OCI-LY1 (cell line): ENCODE measurements at regions not wholly inside any gene's neighbourhood (a gene's known extent, or its start where the extent isn't known, plus 50 kb on each side); places are given as distances from the start of the nearest gene placed in this dataset.

ENCODE experiments used
- EZH2 ChIP-seq: fragments of 200-600 bp; sonication (generic), shearing (Covaris generic); IDR thresholded peaks from 2 replicates; pipeline ENCODE4 v1.8.0; 2017; ENCODE audit warnings: borderline replicate concordance, mixed run types, mild to moderate bottlenecking, antibody characterized with exemption, low read length, moderate library complexity, mixed read lengths
- TF ChIP-seq, protein P1 (sequence below): fragments of 200-600 bp; sonication (generic), shearing (Covaris generic); IDR thresholded peaks from 2 replicates; pipeline ENCODE4 v1.5.1; 2017; ENCODE audit warnings: mild to moderate bottlenecking, antibody characterized with exemption, low read length, moderate library complexity, mixed read lengths

DNA sequence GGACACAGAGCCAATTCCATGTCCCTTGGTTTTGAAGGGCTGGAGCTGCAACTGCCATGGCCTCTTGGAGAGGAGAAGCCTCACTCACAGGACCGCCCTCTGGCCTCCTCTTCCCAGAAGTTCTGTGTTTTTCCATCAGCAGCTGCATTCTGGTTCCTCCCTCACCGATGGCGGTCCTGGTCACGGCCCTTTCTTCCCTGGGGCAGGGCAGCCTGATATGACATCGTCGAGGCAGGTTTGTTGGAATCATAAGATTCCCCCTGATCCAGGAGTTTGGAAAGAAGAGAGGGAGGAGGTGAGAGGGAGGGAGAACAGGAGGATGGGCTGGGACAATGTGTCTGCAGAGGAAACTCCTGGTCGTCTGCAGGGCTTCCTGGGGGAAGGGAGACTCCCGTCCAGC is 82.7 kb upstream of the PDZD8 start:
- TF ChIP-seq, protein P1, sequence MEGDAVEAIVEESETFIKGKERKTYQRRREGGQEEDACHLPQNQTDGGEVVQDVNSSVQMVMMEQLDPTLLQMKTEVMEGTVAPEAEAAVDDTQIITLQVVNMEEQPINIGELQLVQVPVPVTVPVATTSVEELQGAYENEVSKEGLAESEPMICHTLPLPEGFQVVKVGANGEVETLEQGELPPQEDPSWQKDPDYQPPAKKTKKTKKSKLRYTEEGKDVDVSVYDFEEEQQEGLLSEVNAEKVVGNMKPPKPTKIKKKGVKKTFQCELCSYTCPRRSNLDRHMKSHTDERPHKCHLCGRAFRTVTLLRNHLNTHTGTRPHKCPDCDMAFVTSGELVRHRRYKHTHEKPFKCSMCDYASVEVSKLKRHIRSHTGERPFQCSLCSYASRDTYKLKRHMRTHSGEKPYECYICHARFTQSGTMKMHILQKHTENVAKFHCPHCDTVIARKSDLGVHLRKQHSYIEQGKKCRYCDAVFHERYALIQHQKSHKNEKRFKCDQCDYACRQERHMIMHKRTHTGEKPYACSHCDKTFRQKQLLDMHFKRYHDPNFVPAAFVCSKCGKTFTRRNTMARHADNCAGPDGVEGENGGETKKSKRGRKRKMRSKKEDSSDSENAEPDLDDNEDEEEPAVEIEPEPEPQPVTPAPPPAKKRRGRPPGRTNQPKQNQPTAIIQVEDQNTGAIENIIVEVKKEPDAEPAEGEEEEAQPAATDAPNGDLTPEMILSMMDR, result no peak
- TF ChIP-seq EZH2, result no peak
